Activated T-cell treated with anti-CD3 and anti-CD28 coated beads, Interleukin-2, amount 50 U/mL, for 24 hours (primary cell): ENCODE measurements at regions not wholly inside any gene's neighbourhood (a gene's known extent, or its start where the extent isn't known, plus 50 kb on each side); places are given as distances from the start of the nearest gene placed in this dataset.
"Not testable (repeated sequence)": the region's sequence is repeated elsewhere in the genome, so short reads cannot be mapped to it uniquely, and the experiment has no call there.

Experiments
- DNase-seq: peaks from one replicate; pipeline ENCODE4 v3.0.0-alpha.2; 2020
- H3K27ac Mint-ChIP-seq: 2 replicates; pipeline ENCODE4 v1.8.0; 2020; ENCODE audit warnings: mild to moderate bottlenecking, mixed read lengths
- H3K27me3 Mint-ChIP-seq: 2 replicates; pipeline ENCODE4 v1.8.0; 2020; ENCODE audit warnings: mixed read lengths
- H3K36me3 Mint-ChIP-seq: 2 replicates; pipeline ENCODE4 v1.8.0; 2020; ENCODE audit warnings: low read depth, mixed read lengths
- H3K4me1 Mint-ChIP-seq: 2 replicates; pipeline ENCODE4 v1.8.0; 2020; ENCODE audit warnings: low read depth, mixed read lengths
- H3K4me3 Mint-ChIP-seq: 2 replicates; pipeline ENCODE4 v1.8.0; 2020; ENCODE audit warnings: mild to moderate bottlenecking, moderate library complexity, mixed read lengths
- H3K9me3 Mint-ChIP-seq: 2 replicates; pipeline ENCODE4 v1.8.0; 2020; ENCODE audit warnings: mixed read lengths

DNA sequence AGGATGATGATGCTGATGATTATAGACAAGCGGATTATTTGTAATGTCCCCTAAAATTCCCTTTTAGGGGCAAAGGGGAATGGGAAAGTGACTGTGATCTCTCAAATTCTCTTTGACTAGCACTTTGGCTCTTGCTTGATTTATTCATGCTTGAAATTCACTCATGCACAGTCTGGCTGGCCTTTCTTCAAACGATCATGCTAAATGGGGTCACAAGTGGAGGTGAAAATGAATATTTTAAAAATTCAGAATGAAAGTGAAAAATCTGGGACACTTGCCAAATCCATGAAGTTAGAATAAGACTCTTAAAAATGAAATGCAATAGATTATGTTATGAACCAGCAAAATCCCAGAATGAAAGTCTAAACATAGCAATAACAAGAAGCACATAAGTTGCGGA lies 173.4 kb upstream of the RAI2 start:
- DNase-seq, result no peak
- Mint-ChIP-seq H3K36me3 (no peaks in the 10 kb centered on the region), H3K27ac (no peak overlapping the region), H3K27me3 (peaks cover 32% of the 10 kb centered on the region), H3K9me3 (no peaks in the 10 kb centered on the region), H3K4me1 (no peaks in the 10 kb centered on the region), H3K4me3 (no peak overlapping the region)

DNA sequence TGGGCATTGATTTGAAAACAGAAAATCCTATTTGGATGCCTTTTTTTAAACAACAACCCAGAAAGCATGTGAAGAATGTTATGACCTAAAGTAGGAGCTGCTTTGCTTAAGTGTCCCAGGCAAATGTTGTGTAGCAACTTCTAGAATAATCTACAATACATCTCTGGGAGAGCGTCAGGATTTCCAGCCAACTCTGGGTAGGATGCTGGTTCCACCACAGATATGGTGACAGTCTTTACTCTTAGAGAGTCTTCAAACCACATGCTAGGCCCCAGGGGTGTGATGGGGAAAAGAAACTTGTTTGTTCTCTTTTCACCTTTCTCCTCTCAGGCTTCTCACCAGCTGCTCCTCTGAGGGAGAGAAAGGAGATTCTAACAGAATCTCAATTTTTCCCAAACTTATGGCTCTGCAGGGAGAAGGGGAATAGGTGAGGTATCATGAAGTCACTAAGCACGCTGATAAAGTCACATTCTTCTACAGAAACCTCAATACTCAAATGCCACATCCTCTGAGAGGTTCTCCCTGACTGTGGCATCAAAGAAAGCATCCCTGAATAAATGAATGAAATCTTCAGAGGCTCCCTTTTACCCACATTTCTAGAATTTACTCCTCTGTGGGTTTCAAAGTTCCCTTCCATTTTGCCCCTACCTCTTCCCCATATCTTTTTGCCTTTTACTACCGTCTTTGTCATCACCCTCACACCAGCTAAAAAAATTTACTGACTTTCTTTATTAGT lies 171.6 kb upstream of the RAI2 start:
- Mint-ChIP-seq H3K27ac (no peak overlapping the region), H3K9me3 (no peaks in the 10 kb centered on the region), H3K36me3 (no peaks in the 10 kb centered on the region), H3K4me3 (no peak overlapping the region), H3K4me1 (no peaks in the 10 kb centered on the region), H3K27me3 (peaks cover 33% of the 10 kb centered on the region)
- DNase-seq, result no peak

DNA sequence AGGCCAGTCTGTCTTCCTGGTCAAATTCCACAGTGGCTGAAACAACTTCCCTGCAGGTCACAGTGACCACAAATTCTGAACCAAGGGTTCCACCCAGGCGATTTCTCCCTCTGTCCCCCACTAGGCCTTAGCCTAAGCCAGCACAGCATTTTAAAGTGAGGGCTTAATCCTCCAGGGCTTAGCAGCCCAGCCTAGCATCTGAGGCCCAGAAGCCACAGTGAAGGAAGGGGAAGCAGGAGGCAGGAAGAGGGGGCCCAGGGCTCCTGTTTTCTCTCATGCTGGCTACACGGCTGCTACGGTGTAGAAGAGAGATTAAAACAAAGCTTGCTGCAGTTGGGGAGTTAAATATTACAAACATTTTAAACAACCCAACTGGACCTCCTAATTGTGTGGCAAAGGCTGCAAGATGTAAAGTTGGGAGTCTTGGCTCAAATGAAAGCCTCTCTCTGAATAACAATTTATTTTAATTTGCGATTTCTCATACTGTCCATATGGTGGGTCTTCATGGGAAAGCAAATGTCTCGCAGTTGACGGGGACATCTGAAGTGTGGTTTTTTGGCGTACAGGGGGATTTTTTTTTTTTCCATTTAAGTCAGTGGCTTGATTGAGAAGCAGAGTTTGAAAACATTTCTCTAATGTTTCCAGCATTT lies 170.8 kb upstream of the RAI2 start:
- Mint-ChIP-seq H3K4me3 (no peak overlapping the region), H3K4me1 (no peaks in the 10 kb centered on the region), H3K27me3 (peaks cover 34% of the 10 kb centered on the region), H3K36me3 (no peaks in the 10 kb centered on the region), H3K9me3 (no peaks in the 10 kb centered on the region), H3K27ac (no peak overlapping the region)
- DNase-seq, result no peak

DNA sequence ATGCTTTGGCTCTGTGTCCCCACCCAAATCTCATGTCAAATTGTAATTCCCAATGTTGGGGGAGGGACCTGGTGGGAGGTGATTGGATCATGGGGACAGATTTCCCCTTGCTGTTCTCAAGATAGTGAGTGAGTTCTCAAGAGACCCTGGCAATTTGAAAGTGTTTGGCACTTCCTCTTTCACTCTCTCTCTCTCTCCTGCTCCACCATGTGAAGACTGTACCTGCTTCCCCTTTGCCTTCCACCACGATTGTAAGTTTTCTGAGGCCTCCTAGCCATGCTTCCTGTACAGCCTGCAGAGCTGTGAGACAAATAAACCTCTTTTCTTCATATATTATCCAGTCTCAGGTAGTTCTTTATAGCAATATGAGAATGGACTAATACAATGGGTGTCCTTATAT lies 169.6 kb upstream of the RAI2 start:
- H3K9me3 Mint-ChIP-seq, H3K27ac Mint-ChIP-seq, H3K4me1 Mint-ChIP-seq, H3K4me3 Mint-ChIP-seq, H3K36me3 Mint-ChIP-seq, DNase-seq: not testable (repeated sequence)
- peaks cover 39% of the 10 kb centered on the region for H3K27me3 Mint-ChIP-seq

DNA sequence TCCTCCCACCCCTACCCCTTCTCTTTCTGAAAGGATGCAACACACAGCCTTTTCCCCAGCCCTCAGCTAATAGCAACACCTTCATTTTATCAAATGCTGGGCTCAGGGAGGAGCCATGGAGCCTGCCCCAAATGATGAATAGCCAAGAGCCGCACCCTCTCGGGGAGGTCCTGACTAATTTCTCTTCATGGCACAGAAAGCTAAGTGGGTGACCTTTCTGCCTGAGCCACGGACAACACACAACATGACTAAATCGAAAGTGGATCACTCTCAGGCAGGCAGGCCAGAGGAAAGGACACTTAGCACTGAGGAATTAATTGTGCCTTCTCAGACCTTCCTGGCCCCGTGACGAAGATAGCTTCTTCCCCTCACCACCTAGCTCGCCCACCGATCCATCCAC lies 165.1 kb upstream of the RAI2 start:
- no peak overlapping the region for H3K27ac Mint-ChIP-seq

DNA sequence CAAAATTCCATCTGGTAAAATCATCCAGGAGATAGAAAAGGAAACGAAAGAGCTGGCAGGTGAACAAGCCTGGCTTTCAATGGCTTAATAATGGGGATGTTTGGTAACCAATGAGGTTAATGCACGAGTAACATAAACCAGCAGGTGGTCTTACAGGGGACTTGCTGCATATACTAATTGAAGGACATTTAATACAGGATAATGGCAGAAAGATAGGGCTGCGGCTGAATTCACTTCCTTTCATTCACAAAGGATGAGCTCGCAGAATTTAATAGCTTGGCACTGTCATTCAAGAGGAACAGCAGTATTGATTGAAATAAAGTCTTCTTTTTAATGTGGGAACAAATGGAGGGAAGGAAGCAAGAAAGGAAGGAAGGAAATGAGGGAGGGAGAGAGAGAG lies 156.3 kb upstream of the RAI2 start:
- H3K4me3 Mint-ChIP-seq, result no peak overlapping the region
- H3K9me3 Mint-ChIP-seq, result no peaks in the 10 kb centered on the region
- no peaks in the 10 kb centered on the region for H3K4me1 Mint-ChIP-seq
- no peak overlapping the region for H3K27ac Mint-ChIP-seq
- H3K36me3 Mint-ChIP-seq, result no peaks in the 10 kb centered on the region
- no peak for DNase-seq
- peaks cover 15% of the 10 kb centered on the region for H3K27me3 Mint-ChIP-seq

More for the DNA sequence above, 165.1 kb upstream of the RAI2 start:
- Mint-ChIP-seq H3K4me3 (no peak overlapping the region), H3K9me3 (no peaks in the 10 kb centered on the region), H3K36me3 (no peaks in the 10 kb centered on the region), H3K27me3 (peaks cover 37% of the 10 kb centered on the region), H3K4me1 (no peaks in the 10 kb centered on the region)
- DNase-seq, result no peak

DNA sequence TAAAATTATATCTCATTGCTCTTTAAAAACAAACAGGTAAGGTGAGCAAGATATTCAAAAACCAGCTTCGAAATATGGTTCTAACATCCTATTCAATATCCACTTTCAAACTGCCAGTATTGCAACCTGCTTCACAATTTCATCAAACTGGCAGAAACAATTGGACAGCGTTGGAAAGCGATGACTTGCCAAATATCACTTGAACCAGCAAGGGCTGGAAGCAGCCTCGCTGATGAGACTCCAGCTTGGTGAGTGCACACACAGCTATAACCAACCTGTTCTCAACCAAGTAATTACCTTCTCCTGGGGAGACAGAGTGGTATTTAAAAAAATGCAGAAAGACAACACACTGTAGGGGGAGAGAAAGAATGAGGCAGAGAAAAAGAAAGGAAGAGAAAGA lies 155.8 kb upstream of the RAI2 start:
- H3K36me3 Mint-ChIP-seq, result no peaks in the 10 kb centered on the region
- H3K27me3 Mint-ChIP-seq, result peaks cover 19% of the 10 kb centered on the region
- H3K4me1 Mint-ChIP-seq, result no peaks in the 10 kb centered on the region
- no peak overlapping the region for H3K4me3 Mint-ChIP-seq
- no peak for DNase-seq
- no peaks in the 10 kb centered on the region for H3K9me3 Mint-ChIP-seq
- no peak overlapping the region for H3K27ac Mint-ChIP-seq

DNA sequence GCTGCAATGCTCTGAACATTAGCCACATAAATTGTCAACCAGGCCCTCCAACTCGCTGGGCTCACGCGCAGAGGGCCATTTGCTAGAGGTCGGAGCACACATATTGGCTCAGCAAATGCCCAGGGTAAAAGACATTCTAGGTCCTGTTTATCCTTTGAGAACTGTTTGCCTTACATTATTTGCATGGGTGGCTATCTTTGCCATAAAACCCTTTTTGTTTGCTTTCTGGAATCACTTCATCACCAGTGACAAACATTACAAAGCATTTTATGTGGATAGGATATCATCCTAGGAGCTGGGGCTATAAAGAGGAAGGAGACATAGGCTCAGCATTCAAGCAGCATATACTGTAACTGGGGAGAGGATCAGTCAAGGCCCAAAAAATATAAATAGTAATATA lies 149.2 kb upstream of the RAI2 start:
- H3K4me3 Mint-ChIP-seq, result no peak overlapping the region

DNA sequence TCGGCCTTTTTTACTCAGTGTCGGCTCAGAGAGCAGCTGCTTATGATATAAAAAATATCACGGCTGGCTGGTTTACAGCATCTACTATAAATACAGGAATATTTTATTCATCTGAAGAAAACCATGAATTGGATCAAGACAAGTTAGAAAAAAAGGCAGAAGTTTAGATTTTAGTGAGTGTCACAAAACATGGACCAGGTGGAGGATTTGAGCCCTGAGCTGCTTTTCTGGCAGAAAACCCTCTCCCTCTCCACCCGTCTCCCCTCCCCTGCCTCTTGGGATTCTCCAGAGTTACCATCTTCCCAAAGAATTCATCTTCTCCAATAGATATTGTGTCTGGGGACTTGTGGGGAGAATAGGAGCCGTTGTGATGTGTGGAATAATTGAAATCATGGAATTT lies 142.8 kb upstream of the RAI2 start:
- Mint-ChIP-seq H3K9me3 (no peaks in the 10 kb centered on the region), H3K4me1 (no peaks in the 10 kb centered on the region), H3K27ac (no peak overlapping the region), H3K4me3 (no peak overlapping the region), H3K36me3 (no peaks in the 10 kb centered on the region), H3K27me3 (peaks cover 36% of the 10 kb centered on the region)
- no peak for DNase-seq

More for the DNA sequence above, 149.2 kb upstream of the RAI2 start:
- peaks cover 22% of the 10 kb centered on the region for H3K27me3 Mint-ChIP-seq
- H3K27ac Mint-ChIP-seq, result no peak overlapping the region
- no peaks in the 10 kb centered on the region for H3K36me3 Mint-ChIP-seq
- H3K4me1 Mint-ChIP-seq, result no peaks in the 10 kb centered on the region
- DNase-seq, result no peak
- H3K9me3 Mint-ChIP-seq, result no peaks in the 10 kb centered on the region

DNA sequence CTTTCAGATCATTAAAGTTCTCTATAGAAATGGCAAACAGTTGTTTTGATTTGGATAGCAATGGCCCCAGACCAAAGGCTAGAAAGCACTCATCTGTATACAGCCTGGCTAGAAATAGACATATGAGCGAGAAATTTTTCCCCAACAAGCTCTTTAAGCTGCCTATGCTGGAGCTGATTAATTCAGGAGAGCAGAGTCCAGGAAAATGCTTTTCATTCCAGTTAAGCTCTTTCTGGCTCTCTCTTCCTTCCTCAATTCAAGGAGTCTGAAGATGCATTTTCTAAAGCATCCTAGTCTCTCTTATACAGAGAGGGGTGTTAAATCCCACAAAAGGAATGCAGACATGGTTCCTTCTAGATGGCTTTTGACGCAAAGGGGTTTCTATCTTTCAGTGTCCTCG lies 141.7 kb upstream of the RAI2 start:
- no peak for DNase-seq
- H3K27ac Mint-ChIP-seq, result no peak overlapping the region
- no peaks in the 10 kb centered on the region for H3K4me1 Mint-ChIP-seq
- H3K9me3 Mint-ChIP-seq, result no peaks in the 10 kb centered on the region
- H3K4me3 Mint-ChIP-seq, result no peak overlapping the region
- peaks cover 36% of the 10 kb centered on the region for H3K27me3 Mint-ChIP-seq
- no peaks in the 10 kb centered on the region for H3K36me3 Mint-ChIP-seq

DNA sequence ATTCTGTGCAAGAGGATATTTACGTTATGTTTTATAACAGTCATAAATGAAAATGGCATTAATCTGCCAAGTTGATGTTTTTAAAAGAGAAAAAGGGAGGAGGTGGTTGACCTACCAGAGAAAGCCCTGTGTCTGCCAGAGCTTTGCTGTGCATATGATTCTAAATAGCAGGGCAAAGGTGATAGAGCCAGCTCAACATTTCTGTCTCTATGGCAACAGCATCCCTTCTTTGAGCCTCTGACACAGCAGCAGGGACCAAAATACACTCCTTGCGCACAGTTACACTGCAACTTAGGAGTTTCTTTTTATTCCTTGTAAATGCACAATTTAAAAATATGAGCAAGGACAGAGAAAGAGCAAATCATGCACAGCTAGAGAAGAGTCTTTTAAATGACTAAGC lies 133.3 kb upstream of the RAI2 start:
- Mint-ChIP-seq H3K27ac (no peak overlapping the region), H3K27me3 (peaks cover 24% of the 10 kb centered on the region)

DNA sequence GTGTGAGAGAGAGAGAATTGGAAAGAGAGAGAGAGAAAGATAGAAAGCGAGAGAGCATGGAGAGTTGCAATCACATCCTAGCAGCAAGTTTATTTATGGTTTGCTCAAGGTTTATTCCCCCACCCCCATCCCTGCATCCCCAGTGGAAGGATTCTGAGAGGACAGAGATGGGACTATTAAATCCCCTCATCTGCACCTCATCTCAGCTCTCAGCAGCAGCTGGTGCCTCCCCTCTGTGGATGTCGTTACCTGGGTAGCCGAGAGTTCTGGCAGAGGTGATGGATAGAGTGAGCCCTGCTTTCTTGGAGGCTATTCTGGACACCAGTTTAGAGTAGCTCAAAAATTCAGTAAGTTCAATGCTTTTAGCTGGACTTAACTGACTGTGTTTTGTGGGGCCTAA lies 132.0 kb upstream of the RAI2 start:
- Mint-ChIP-seq H3K27me3 (peaks cover 21% of the 10 kb centered on the region), H3K4me3 (no peak overlapping the region), H3K36me3 (no peaks in the 10 kb centered on the region), H3K4me1 (peaks cover 4% of the 10 kb centered on the region), H3K27ac (no peak overlapping the region), H3K9me3 (no peaks in the 10 kb centered on the region)
- no peak for DNase-seq

More for the DNA sequence above, 133.3 kb upstream of the RAI2 start:
- DNase-seq, result no peak
- Mint-ChIP-seq H3K9me3 (no peaks in the 10 kb centered on the region), H3K4me3 (no peak overlapping the region), H3K36me3 (no peaks in the 10 kb centered on the region), H3K4me1 (no peaks in the 10 kb centered on the region)

DNA sequence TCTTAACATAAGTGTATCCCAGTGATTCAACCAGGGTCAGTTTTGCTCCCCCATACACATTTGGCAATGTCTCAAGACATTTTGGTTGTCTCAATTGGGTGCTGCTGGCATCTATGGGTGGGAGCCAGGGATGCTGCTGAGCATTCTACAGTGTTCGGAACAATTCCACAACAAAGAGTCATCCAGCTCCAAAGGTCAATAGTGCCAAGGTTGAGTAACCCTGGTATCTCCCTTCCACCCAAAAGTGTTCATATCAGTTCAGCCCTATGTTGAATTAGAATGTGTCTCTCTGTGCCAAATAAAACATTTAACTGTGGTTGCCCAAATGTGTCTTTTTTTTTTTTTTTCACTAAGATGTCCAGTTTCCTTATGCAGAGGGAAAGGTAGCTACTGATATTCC lies 129.4 kb upstream of the RAI2 start:
- peaks cover 27% of the 10 kb centered on the region for H3K4me1 Mint-ChIP-seq
- H3K36me3 Mint-ChIP-seq, result no peaks in the 10 kb centered on the region
- DNase-seq, result no peak
- H3K27ac Mint-ChIP-seq, result no peak overlapping the region
- no peak overlapping the region for H3K4me3 Mint-ChIP-seq
- peaks cover 21% of the 10 kb centered on the region for H3K27me3 Mint-ChIP-seq
- H3K9me3 Mint-ChIP-seq, result no peaks in the 10 kb centered on the region

DNA sequence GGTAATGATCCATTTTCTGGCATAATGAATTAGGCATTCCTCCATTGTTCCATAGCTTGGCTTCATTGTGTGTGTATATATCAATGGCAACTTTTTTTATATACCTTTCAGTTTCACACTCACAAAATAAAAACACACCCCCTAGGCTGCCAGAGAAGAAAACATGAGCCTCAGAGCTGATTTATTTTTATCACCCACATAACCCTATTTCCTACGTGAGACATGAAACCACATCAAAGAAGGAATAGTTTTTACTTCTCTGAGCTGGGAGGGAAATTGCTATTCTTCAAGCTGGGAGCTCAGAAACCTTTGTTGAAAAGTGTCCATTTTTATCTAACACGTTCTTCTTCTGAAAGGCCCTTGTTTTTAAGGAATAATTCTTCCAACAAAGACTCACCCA lies 126.7 kb upstream of the RAI2 start:
- Mint-ChIP-seq H3K4me3 (no peak overlapping the region), H3K27ac (no peak overlapping the region), H3K36me3 (no peaks in the 10 kb centered on the region), H3K27me3 (peaks cover 24% of the 10 kb centered on the region), H3K4me1 (peaks cover 29% of the 10 kb centered on the region), H3K9me3 (no peaks in the 10 kb centered on the region)
- DNase-seq, result no peak

DNA sequence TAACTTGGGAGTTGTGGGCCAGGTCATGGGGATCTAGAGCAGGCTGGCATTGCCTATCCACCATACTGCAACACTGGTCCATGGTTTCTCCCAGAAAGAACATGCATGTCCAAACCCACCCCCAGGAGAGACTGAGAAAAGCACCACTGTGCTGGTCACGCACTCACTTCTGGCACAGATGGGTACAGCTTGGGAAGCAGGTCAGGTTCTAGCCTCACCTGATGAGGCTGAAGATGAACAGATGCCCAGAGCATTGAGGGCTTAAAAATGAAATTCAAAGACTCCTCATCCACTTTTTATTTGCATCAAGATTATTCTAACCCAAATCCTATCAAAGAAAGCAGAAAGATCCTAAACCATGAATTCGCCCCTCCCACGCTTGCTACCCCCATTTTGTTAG lies 125.9 kb upstream of the RAI2 start:
- Mint-ChIP-seq H3K9me3 (no peaks in the 10 kb centered on the region), H3K4me1 (peaks cover 29% of the 10 kb centered on the region), H3K27me3 (peaks cover 24% of the 10 kb centered on the region), H3K36me3 (no peaks in the 10 kb centered on the region), H3K4me3 (no peak overlapping the region), H3K27ac (no peak overlapping the region)
- no peak for DNase-seq
